NCI-H524 (cell line): ENCODE measurements at regions not wholly inside any gene's neighbourhood (a gene's known extent, or its start where the extent isn't known, plus 50 kb on each side); places are given as distances from the start of the nearest gene placed in this dataset.

Experiments
- DNase-seq, 2 experiments: peaks; one replicate each; lab custom pipeline; 2025; lab: John Stamatoyannopoulos, UW

- DNase-seq, result peak; percentile 58 to 88
These were observed 92.8 kb upstream of the SEPTIN5 start for GRCh38 chr22:19621373-19622060.

- no peak for DNase-seq
These were observed 92.3 kb upstream of the SEPTIN5 start for GRCh38 chr22:19622061-19622441.

- no peak for DNase-seq
These were observed 88.8 kb upstream of the SEPTIN5 start for GRCh38 chr22:19625331-19626041.

- DNase-seq, result peak; percentile 34 to 82
These were observed 88.2 kb upstream of the SEPTIN5 start for GRCh38 chr22:19626042-19626587.

GRCh38 chr22:19626666-19627065 lies 87.6 kb upstream of the SEPTIN5 start:
- no peak for DNase-seq

GRCh38 chr22:19628038-19628776 lies 86.1 kb upstream of the SEPTIN5 start:
- no peak for DNase-seq

- DNase-seq, result peak in 1 of 2 experiments; percentile 16
These were observed 85.0 kb upstream of the SEPTIN5 start for GRCh38 chr22:19629331-19629719.

- DNase-seq, result peak; percentile 62 to 86
These were observed 84.4 kb upstream of the SEPTIN5 start for GRCh38 chr22:19629720-19630419.

- DNase-seq, result no peak
These were observed 83.7 kb upstream of the SEPTIN5 start for GRCh38 chr22:19630614-19631013.

- peak; percentile 76 to 88 for DNase-seq
These were observed 82.2 kb upstream of the SEPTIN5 start for GRCh38 chr22:19631899-19632667.

GRCh38 chr22:19632668-19633148 lies 81.6 kb upstream of the SEPTIN5 start:
- peak; percentile 76 to 88 for DNase-seq

- DNase-seq, result no peak
These were observed 79.9 kb upstream of the SEPTIN5 start for GRCh38 chr22:19634226-19634975.

GRCh38 chr22:19635644-19636043 lies 78.7 kb upstream of the SEPTIN5 start:
- DNase-seq, result no peak

GRCh38 chr22:19636696-19637407 lies 77.5 kb upstream of the SEPTIN5 start:
- DNase-seq, result no peak

- DNase-seq, result no peak
These were observed 76.7 kb upstream of the SEPTIN5 start for GRCh38 chr22:19637408-19638281.

- DNase-seq, result no peak
These were observed 75.9 kb upstream of the SEPTIN5 start for GRCh38 chr22:19638282-19639015.

- no peak for DNase-seq
These were observed 74.6 kb upstream of the SEPTIN5 start for GRCh38 chr22:19639610-19640135.

GRCh38 chr22:19640306-19640705 lies 74.0 kb upstream of the SEPTIN5 start:
- DNase-seq, result no peak
